GM12873 (cell line): ENCODE measurements at regions not wholly inside any gene's neighbourhood (a gene's known extent, or its start where the extent isn't known, plus 50 kb on each side); places are given as distances from the start of the nearest gene placed in this dataset.

Experiments
- CTCF ChIP-seq: IDR thresholded peaks from 2 replicates; pipeline ENCODE4 v1.5.1; 2012; ENCODE audit warnings: low read depth, mild to moderate bottlenecking, moderate library complexity, low read length, control low read depth; ENCODE audit not compliant: insufficient read depth; ENCODE audit errors: missing control alignments

- peak; percentile 21 for TF ChIP-seq CTCF
Measured at GRCh38 chr4:184907216-184907615, 81.4 kb upstream of the ACSL1 start.

DNA sequence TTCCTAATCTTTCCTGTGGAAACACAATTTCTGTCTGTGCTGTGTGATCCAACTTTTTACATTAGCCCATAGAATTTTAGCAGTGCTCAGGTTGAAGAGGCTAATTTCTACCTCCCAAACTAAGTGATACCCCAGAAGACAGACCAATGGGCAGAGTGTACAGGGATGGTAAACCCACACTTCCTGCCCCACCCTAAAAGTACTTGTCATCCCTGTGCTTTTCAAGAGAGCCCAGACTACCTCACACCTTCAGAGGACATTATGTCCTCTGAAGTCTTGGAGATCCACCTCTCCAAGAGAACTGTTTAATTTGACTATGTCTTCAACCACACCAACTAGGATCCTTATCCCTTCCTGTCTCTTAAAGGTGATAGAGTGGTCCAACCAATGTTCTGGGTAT is 82.0 kb upstream of the ACSL1 start:
- no peak for TF ChIP-seq CTCF

- TF ChIP-seq CTCF = no peak
Measured at GRCh38 chr4:184911310-184911709, 85.5 kb upstream of the ACSL1 start.

DNA sequence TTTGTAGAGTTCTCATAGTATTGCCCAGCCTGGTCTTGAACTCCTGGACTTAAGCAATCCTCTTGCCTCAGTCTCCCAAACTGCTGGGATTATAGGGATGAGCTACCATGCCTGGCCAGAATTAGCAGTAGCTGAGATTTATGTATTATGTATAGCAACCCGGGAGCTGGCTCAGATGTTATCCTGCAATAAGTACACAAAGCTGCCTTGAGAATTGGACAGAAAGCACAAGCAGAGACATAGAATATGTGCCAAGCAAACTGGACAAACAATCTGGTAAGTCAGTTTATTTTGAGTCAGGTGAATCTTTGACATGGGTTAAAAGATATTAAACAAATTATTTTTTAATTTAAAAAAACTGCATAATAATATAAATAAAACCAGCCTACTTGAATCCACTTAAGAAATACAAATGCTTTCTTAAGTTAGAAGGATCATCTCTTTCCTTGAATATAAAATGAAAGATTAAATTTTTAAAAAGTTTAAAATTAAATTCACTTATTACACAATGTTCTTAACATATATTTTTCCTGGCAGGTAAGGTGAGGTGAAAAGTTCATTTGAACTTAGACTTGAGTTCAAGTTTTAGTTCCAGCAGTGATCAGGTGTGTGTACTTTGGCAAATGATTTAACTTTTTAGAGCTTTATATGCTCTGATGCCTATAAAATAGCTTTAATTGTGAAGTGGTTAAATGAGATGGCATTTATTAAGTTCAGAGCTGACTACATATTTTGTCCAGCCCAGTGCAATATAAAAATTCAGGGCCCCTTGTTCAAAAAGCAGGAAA is 87.8 kb upstream of the ACSL1 start:
- no peak for TF ChIP-seq CTCF

GRCh38 chr4:184921456-184921855 is 95.7 kb upstream of the ACSL1 start:
- no peak for TF ChIP-seq CTCF

DNA sequence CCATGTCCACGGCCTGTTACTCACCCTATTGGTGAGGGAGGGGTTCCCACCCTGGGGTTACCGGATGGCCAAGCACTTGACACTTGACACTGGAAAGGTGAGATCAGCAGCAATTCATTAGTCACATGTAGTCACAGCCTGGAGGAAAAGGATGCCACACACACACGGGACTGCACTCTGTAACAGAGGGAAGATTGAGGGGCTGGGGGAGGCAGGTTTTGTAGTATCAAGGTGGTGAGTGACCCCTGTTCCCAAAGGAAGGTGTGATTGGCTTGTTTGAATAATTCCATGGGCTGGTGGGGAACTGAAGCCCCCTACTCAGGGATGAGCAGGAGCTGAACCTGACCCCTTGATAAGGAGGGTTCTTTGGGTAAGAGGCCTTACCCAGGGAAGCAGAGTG is 96.0 kb upstream of the HELT start:
- no peak for TF ChIP-seq CTCF

DNA sequence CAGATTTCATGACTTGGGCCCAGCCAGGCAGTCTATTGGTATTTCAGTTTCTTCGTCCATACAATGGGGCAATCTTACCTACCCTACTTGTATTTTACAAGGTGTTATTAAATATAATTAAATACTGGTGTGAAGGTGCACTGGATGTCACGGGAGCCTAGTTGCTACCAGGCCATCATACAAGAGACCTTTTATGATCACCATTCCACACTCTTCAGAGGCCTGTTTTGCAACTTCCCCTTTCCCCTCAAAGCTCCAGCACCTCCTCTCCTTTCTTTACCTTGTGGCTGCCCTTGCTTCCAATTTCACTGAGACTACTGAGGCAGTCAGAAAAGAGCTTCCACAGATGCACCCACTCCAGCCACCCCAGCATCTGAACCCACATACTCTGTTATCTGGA is 93.8 kb upstream of the HELT start:
- no peak for TF ChIP-seq CTCF
